SJCRH30 (cell line): ENCODE measurements at regions not wholly inside any gene's neighbourhood (a gene's known extent, or its start where the extent isn't known, plus 50 kb on each side); places are given as distances from the start of the nearest gene placed in this dataset.

ENCODE experiments used
- DNase-seq, 2 experiments: peaks; one replicate each; pipeline ENCODE4 v3.0.0-alpha.2; 2015 to 2020
- H3K27ac ChIP-seq: fragments of 250-450 bp; sonication (Bioruptor Pico); 2 replicates; pipeline ENCODE4 v1.5.1; 2020; ENCODE audit warnings: mild to moderate bottlenecking, moderate library complexity
- H3K27me3 ChIP-seq: fragments of 250-450 bp; sonication (Bioruptor Pico); 2 replicates; pipeline ENCODE4 v1.5.1; 2020; ENCODE audit warnings: mild to moderate bottlenecking, moderate library complexity
- H3K36me3 ChIP-seq: fragments of 250-450 bp; sonication (Bioruptor Pico); 2 replicates; pipeline ENCODE4 v1.5.1; 2020; ENCODE audit warnings: mild to moderate bottlenecking, moderate library complexity
- H3K4me1 ChIP-seq: fragments of 250-450 bp; sonication (Bioruptor Pico); 2 replicates; pipeline ENCODE4 v1.5.1; 2020; ENCODE audit warnings: mild to moderate bottlenecking, moderate library complexity
- H3K4me3 ChIP-seq: fragments of 250-450 bp; sonication (Bioruptor Pico); 2 replicates; pipeline ENCODE4 v1.5.1; 2020; ENCODE audit warnings: mild to moderate bottlenecking, moderate library complexity
- H3K9me3 ChIP-seq: fragments of 250-450 bp; sonication (Bioruptor Pico); replicated peaks from 2 replicates; pipeline ENCODE4 v1.5.1; 2020; ENCODE audit warnings: mild to moderate bottlenecking, moderate library complexity

GRCh38 chr15:35771746-35772442, 225.9 kb upstream of the DPH6 start:
- no peaks in the 10 kb centered on the region for H3K9me3 ChIP-seq
- H3K4me1 ChIP-seq, result no peaks in the 10 kb centered on the region
- DNase-seq, result no peak
- H3K4me3 ChIP-seq, result no peak overlapping the region
- no peak overlapping the region for H3K27ac ChIP-seq
- H3K36me3 ChIP-seq, result no peaks in the 10 kb centered on the region
- peaks cover 2% of the 10 kb centered on the region; the same call in 1 of the 2 replicates for H3K27me3 ChIP-seq

GRCh38 chr15:35774653-35775052, 228.7 kb upstream of the DPH6 start:
- no peak for DNase-seq
- H3K36me3 ChIP-seq, result no peaks in the 10 kb centered on the region
- peaks cover 2% of the 10 kb centered on the region; the same call in 1 of the 2 replicates for H3K27me3 ChIP-seq
- H3K27ac ChIP-seq, result no peak overlapping the region
- no peaks in the 10 kb centered on the region for H3K9me3 ChIP-seq
- no peaks in the 10 kb centered on the region for H3K4me1 ChIP-seq
- H3K4me3 ChIP-seq, result no peak overlapping the region

GRCh38 chr15:35775471-35775870, 229.5 kb upstream of the DPH6 start:
- Histone ChIP-seq H3K27me3 (peaks cover 2% of the 10 kb centered on the region; the same call in 1 of the 2 replicates), H3K4me1 (no peaks in the 10 kb centered on the region), H3K9me3 (no peaks in the 10 kb centered on the region), H3K4me3 (no peak overlapping the region), H3K36me3 (no peaks in the 10 kb centered on the region), H3K27ac (no peak overlapping the region)
- no peak for DNase-seq

- Histone ChIP-seq H3K4me1 (no peaks in the 10 kb centered on the region), H3K4me3 (no peak overlapping the region), H3K36me3 (no peaks in the 10 kb centered on the region), H3K27me3 (peaks cover 2% of the 10 kb centered on the region; the same call in 1 of the 2 replicates), H3K9me3 (no peaks in the 10 kb centered on the region), H3K27ac (no peak overlapping the region)
- DNase-seq, result no peak
Measured at GRCh38 chr15:35777061-35777460, 231.1 kb upstream of the DPH6 start.

- H3K27ac ChIP-seq, result no peak overlapping the region
- no peak for DNase-seq
- no peak overlapping the region for H3K4me3 ChIP-seq
- no peaks in the 10 kb centered on the region for H3K36me3 ChIP-seq
- H3K4me1 ChIP-seq, result no peaks in the 10 kb centered on the region
- no peaks in the 10 kb centered on the region for H3K9me3 ChIP-seq
- H3K27me3 ChIP-seq, result no peaks in the 10 kb centered on the region
Measured at GRCh38 chr15:35783203-35783602, 237.2 kb upstream of the DPH6 start.

- H3K27me3 ChIP-seq, result no peaks in the 10 kb centered on the region
- no peaks in the 10 kb centered on the region for H3K4me1 ChIP-seq
- no peak overlapping the region for H3K27ac ChIP-seq
- DNase-seq, result peak in 1 of 2 experiments; percentile 17
- no peaks in the 10 kb centered on the region for H3K9me3 ChIP-seq
- H3K4me3 ChIP-seq, result no peak overlapping the region
- H3K36me3 ChIP-seq, result no peaks in the 10 kb centered on the region
Measured at GRCh38 chr15:35784745-35785144, 238.8 kb upstream of the DPH6 start.

GRCh38 chr15:35810007-35810406, 264.0 kb upstream of the DPH6 start:
- no peak for DNase-seq
- Histone ChIP-seq H3K4me1 (no peaks in the 10 kb centered on the region), H3K27me3 (no peaks in the 10 kb centered on the region; the same call in 1 of the 2 replicates), H3K27ac (no peak overlapping the region), H3K4me3 (no peak overlapping the region), H3K36me3 (no peaks in the 10 kb centered on the region), H3K9me3 (no peaks in the 10 kb centered on the region)

- Histone ChIP-seq H3K9me3 (no peaks in the 10 kb centered on the region), H3K27me3 (no peaks in the 10 kb centered on the region; the same call in 1 of the 2 replicates), H3K4me1 (no peaks in the 10 kb centered on the region), H3K36me3 (no peaks in the 10 kb centered on the region), H3K27ac (no peak overlapping the region), H3K4me3 (no peak overlapping the region)
- DNase-seq, result no peak
Measured at GRCh38 chr15:35813573-35813972, 267.6 kb upstream of the DPH6 start.

- Histone ChIP-seq H3K36me3 (no peaks in the 10 kb centered on the region), H3K27ac (no peak overlapping the region), H3K4me1 (no peaks in the 10 kb centered on the region), H3K9me3 (no peaks in the 10 kb centered on the region), H3K27me3 (no peaks in the 10 kb centered on the region), H3K4me3 (no peak overlapping the region)
- DNase-seq, result no peak
Measured at GRCh38 chr15:35818846-35819245, 272.9 kb upstream of the DPH6 start.

GRCh38 chr15:35822153-35822552, 276.2 kb upstream of the DPH6 start:
- H3K4me1 ChIP-seq, result no peaks in the 10 kb centered on the region
- no peak overlapping the region for H3K4me3 ChIP-seq
- no peaks in the 10 kb centered on the region for H3K36me3 ChIP-seq
- DNase-seq, result no peak
- H3K27me3 ChIP-seq, result no peaks in the 10 kb centered on the region
- no peaks in the 10 kb centered on the region for H3K9me3 ChIP-seq
- no peak overlapping the region for H3K27ac ChIP-seq

- no peaks in the 10 kb centered on the region for H3K4me1 ChIP-seq
- no peaks in the 10 kb centered on the region for H3K9me3 ChIP-seq
- no peak for DNase-seq
- H3K36me3 ChIP-seq, result no peaks in the 10 kb centered on the region
- H3K27me3 ChIP-seq, result no peaks in the 10 kb centered on the region
- no peak overlapping the region for H3K27ac ChIP-seq
- no peak overlapping the region for H3K4me3 ChIP-seq
Measured at GRCh38 chr15:35827141-35827540, 281.2 kb upstream of the DPH6 start.

GRCh38 chr15:35827911-35828310, 281.9 kb upstream of the DPH6 start:
- H3K9me3 ChIP-seq, result no peaks in the 10 kb centered on the region
- H3K4me3 ChIP-seq, result no peak overlapping the region
- H3K27me3 ChIP-seq, result no peaks in the 10 kb centered on the region
- no peaks in the 10 kb centered on the region for H3K36me3 ChIP-seq
- H3K27ac ChIP-seq, result no peak overlapping the region
- H3K4me1 ChIP-seq, result no peaks in the 10 kb centered on the region
- no peak for DNase-seq

- Histone ChIP-seq H3K27ac (no peak overlapping the region), H3K27me3 (no peaks in the 10 kb centered on the region), H3K36me3 (no peaks in the 10 kb centered on the region), H3K4me3 (no peak overlapping the region), H3K4me1 (no peaks in the 10 kb centered on the region), H3K9me3 (no peaks in the 10 kb centered on the region)
- DNase-seq, result no peak
Measured at GRCh38 chr15:35833581-35833980, 287.6 kb upstream of the DPH6 start.

- no peak for DNase-seq
- no peak overlapping the region for H3K27ac ChIP-seq
- no peaks in the 10 kb centered on the region for H3K9me3 ChIP-seq
- no peaks in the 10 kb centered on the region for H3K4me1 ChIP-seq
- no peaks in the 10 kb centered on the region for H3K27me3 ChIP-seq
- no peak overlapping the region for H3K4me3 ChIP-seq
- H3K36me3 ChIP-seq, result no peaks in the 10 kb centered on the region
Measured at GRCh38 chr15:35834216-35834830, 288.4 kb upstream of the DPH6 start.

GRCh38 chr15:35834866-35835265, 288.9 kb upstream of the DPH6 start:
- DNase-seq, result no peak

More at GRCh38 chr15:35834866-35835265, 288.9 kb upstream of the DPH6 start:
- Histone ChIP-seq H3K27me3 (no peaks in the 10 kb centered on the region), H3K36me3 (no peaks in the 10 kb centered on the region), H3K9me3 (no peaks in the 10 kb centered on the region), H3K4me3 (no peak overlapping the region), H3K4me1 (no peaks in the 10 kb centered on the region), H3K27ac (no peak overlapping the region)
